WTC11 (cell line): ENCODE measurements at regions not wholly inside any gene's neighbourhood (a gene's known extent, or its start where the extent isn't known, plus 50 kb on each side); places are given as distances from the start of the nearest gene placed in this dataset.

Experiments
- ATF1 ChIP-seq: sonication (generic); formaldehyde crosslinking; IDR thresholded peaks from 2 replicates; pipeline ENCODE4 v1.8.1; 2023; ENCODE audit warnings: mild to moderate bottlenecking, moderate library complexity, missing genetic modification reagents
- CTCF ChIP-seq: fragments of 200-600 bp; IDR thresholded peaks from 2 replicates; pipeline ENCODE4 v1.8.0; 2022; ENCODE audit warnings: antibody characterized with exemption
- FOXJ3 ChIP-seq: sonication (generic); formaldehyde crosslinking; IDR thresholded peaks from 2 replicates; pipeline ENCODE4 v1.9.0; 2021; ENCODE audit warnings: missing genetic modification reagents, mild to moderate bottlenecking, borderline replicate concordance
- NR3C1 ChIP-seq: sonication (generic); formaldehyde crosslinking; conservative IDR thresholded peaks from 2 replicates; pipeline ENCODE4 v1.8.1; 2023; ENCODE audit warnings: low read depth, mild to moderate bottlenecking, missing genetic modification reagents
- ZNF138 ChIP-seq: sonication (generic); formaldehyde crosslinking; conservative IDR thresholded peaks from 2 replicates; pipeline ENCODE4 v1.8.1; 2022; ENCODE audit warnings: mild to moderate bottlenecking, moderate library complexity, missing genetic modification reagents

GRCh38 chr2:8162552-8162951 lies 519.3 kb upstream of the ID2 start:
- TF ChIP-seq ZNF138 (no peak), CTCF (no peak), ATF1 (CRISPR knock-in tag) (no peak), NR3C1 (CRISPR knock-in tag) (no peak), FOXJ3 (CRISPR knock-in tag) (no peak)
